Lower lobe of right lung (tissue), 2 donors: ENCODE measurements at regions not wholly inside any gene's neighbourhood (a gene's known extent, or its start where the extent isn't known, plus 50 kb on each side); places are given as distances from the start of the nearest gene placed in this dataset.

Source experiments
- ATAC-seq, 2 donors: fragments of 200-7000 bp; cut with Tn5 transposase; one replicate each; pipeline ENCODE4 v1.9.1; 2020 to 2022; ENCODE audit warnings: mild to moderate bottlenecking in 2 of 2, moderate library complexity in 2 of 2
- DNase-seq: peaks from one replicate; pipeline ENCODE4 v3.0.0-alpha.2; 2020
- H3K27ac ChIP-seq: fragments of 200-600 bp; one replicate; pipeline ENCODE4 v1.8.0; 2022
- H3K27me3 ChIP-seq: fragments of 200-600 bp; one replicate; pipeline ENCODE4 v1.8.0; 2022; ENCODE audit warnings: low read depth
- H3K36me3 ChIP-seq: fragments of 200-600 bp; one replicate; pipeline ENCODE4 v1.8.0; 2022; ENCODE audit warnings: mild to moderate bottlenecking
- H3K4me1 ChIP-seq: fragments of 200-600 bp; one replicate; pipeline ENCODE4 v1.8.0; 2022
- H3K4me3 ChIP-seq: fragments of 200-600 bp; one replicate; pipeline ENCODE4 v1.8.0; 2022; ENCODE audit warnings: mild to moderate bottlenecking
- H3K9me3 ChIP-seq: fragments of 200-600 bp; one replicate; pipeline ENCODE4 v1.8.0; 2022
- intact Hi-C: fragments of 100-400 bp; cut with DNase I; formaldehyde crosslinking; loops from one replicate; pipeline ENCODE4 v1.11.0; 2022
- TF ChIP-seq, protein P1 (sequence below): fragments of 200-600 bp; IDR thresholded peaks from one replicate; pipeline ENCODE4 v1.8.0; 2022; ENCODE audit warnings: antibody characterized with exemption, mild to moderate bottlenecking
- donor health status: DM: no; HTN: yes; CAD: no; lungs with severe emphysema.

- TF ChIP-seq, protein P1, sequence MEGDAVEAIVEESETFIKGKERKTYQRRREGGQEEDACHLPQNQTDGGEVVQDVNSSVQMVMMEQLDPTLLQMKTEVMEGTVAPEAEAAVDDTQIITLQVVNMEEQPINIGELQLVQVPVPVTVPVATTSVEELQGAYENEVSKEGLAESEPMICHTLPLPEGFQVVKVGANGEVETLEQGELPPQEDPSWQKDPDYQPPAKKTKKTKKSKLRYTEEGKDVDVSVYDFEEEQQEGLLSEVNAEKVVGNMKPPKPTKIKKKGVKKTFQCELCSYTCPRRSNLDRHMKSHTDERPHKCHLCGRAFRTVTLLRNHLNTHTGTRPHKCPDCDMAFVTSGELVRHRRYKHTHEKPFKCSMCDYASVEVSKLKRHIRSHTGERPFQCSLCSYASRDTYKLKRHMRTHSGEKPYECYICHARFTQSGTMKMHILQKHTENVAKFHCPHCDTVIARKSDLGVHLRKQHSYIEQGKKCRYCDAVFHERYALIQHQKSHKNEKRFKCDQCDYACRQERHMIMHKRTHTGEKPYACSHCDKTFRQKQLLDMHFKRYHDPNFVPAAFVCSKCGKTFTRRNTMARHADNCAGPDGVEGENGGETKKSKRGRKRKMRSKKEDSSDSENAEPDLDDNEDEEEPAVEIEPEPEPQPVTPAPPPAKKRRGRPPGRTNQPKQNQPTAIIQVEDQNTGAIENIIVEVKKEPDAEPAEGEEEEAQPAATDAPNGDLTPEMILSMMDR, result no peak
- no peaks in the 10 kb centered on the region for H3K36me3 ChIP-seq
- H3K4me1 ChIP-seq, result no peaks in the 10 kb centered on the region
- DNase-seq (no peak), ATAC-seq (no peak)
- no peaks in the 10 kb centered on the region for H3K27me3 ChIP-seq
- no peak overlapping the region for H3K4me3 ChIP-seq
- intact Hi-C loops, result no loop called here
- H3K9me3 ChIP-seq, result no peaks in the 10 kb centered on the region
- H3K27ac ChIP-seq, result no peak overlapping the region
Observed at GRCh38 chr4:177974461-177974860, 532.2 kb upstream of the AGA start.

DNA sequence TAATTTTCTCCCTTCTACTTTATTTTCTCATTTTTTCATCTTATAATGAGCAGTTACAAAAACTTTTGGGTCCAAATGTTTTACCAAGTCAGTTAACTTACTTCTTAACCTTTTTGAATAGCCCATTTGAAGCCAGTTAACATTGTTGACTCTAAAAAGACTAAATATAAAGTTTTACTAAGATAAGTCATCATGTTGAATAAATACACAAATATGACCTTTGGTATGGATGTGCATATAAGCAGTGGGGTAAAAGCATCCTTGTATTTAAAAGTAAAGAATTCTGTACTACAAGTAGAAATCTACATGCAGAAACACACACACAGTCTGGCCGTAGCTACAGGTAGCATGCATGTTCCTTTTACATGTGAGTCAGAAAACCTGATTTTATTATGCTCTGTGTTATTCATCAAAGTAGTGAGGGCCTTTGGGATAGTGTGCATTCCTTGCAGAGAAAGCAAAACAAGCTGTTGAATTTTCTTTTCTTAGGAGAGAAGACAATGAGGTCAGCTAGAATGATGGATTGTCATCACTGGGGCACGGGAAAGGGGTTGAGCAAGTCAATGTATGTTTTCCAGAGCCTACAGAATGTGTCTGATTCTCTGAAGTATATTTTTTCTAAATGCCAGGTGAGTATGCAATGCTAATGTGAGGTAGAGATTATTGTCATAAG is 533.2 kb upstream of the AGA start:
- Histone ChIP-seq H3K27me3 (no peaks in the 10 kb centered on the region), H3K36me3 (no peaks in the 10 kb centered on the region), H3K4me1 (no peaks in the 10 kb centered on the region), H3K4me3 (no peak overlapping the region), H3K9me3 (no peaks in the 10 kb centered on the region), H3K27ac (no peak overlapping the region)
- no peak for ATAC-seq
- intact Hi-C loops, result no loop called here
- no peak for DNase-seq
- TF ChIP-seq, protein P1, result no peak

DNA sequence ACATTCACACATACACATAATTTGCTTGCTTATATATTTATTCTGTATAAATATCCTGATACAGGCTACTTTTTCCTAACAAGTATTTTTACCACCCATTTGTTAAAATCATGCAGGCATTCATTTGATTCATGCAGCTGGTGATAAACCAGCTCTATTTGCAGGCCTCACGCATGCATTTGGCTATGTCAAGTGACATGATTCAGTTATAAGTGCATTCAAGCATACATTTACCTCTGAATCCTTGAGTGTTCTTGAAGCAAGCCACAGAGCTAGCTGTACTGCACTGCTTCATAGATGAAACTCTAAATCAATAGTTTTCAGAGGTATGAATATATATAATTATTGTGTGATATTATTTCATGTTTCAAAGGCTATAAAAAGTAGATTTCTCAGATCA is 544.0 kb upstream of the AGA start:
- no peaks in the 10 kb centered on the region for H3K4me1 ChIP-seq
- TF ChIP-seq, protein P1, result no peak
- intact Hi-C loops, result no loop called here
- H3K36me3 ChIP-seq, result no peaks in the 10 kb centered on the region
- no peak for ATAC-seq
- no peak for DNase-seq
- H3K27ac ChIP-seq, result no peak overlapping the region
- no peaks in the 10 kb centered on the region for H3K9me3 ChIP-seq
- no peaks in the 10 kb centered on the region for H3K27me3 ChIP-seq
- H3K4me3 ChIP-seq, result no peak overlapping the region

DNA sequence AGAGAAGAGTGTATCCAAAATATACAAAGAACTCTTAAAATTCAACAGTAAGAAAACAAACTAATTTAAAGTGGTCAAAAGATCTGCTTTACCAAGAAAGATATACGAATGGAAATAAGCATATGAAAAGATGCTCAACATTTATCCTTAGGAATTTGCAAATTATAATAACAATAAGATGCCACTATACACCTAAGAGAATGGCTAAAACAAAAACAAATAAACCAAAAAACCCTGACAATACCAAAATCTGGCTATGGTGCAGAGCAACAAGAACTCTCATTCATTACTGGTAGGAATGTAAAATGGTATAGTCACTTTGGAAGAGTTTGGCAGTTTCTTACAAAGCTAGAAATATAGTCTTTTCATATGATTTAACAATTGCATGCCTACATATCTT is 545.7 kb upstream of the AGA start:
- no peaks in the 10 kb centered on the region for H3K27me3 ChIP-seq
- no peak for ATAC-seq
- intact Hi-C loops, result no loop called here
- no peaks in the 10 kb centered on the region for H3K9me3 ChIP-seq
- H3K4me3 ChIP-seq, result no peak overlapping the region
- no peak for DNase-seq
- no peak overlapping the region for H3K27ac ChIP-seq
- no peaks in the 10 kb centered on the region for H3K36me3 ChIP-seq
- no peaks in the 10 kb centered on the region for H3K4me1 ChIP-seq
- TF ChIP-seq, protein P1, result no peak

DNA sequence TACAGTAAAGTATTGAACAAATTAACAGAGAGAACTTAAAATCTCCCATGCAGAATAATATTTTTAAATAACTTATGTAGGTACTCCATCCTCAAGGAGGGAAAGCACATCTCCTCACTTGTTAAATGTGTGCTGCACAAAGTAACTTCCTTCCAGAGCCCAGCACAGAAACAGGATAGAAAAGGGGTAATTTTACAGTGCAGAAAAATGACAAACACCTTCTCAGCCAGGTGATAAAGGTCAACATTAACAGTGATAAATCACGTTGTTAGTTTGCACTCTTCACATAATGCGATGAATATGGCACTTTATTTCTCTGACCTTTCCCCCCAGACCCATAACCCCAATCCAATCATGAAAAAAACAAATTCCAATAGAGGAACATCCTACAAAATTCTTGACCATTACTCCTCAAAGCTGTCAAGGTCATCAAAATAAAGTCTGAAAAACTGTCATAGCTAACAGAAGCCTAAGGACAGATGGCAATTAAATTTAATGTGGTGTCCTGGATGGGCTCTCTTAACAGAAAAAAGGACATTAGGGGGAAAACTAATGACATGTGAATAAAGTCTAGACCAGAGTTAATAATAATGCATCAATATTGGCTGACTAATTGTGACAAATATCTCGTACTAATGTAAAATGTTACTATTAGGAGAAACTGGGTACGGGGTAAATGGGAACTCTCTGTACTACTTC is 547.4 kb upstream of the AGA start:
- DNase-seq, result no peak
- no peaks in the 10 kb centered on the region for H3K9me3 ChIP-seq

More for the DNA sequence above, 547.4 kb upstream of the AGA start:
- intact Hi-C loops, result no loop called here
- no peaks in the 10 kb centered on the region for H3K4me1 ChIP-seq
- no peaks in the 10 kb centered on the region for H3K27me3 ChIP-seq
- no peak for ATAC-seq
- no peak overlapping the region for H3K27ac ChIP-seq
- no peak overlapping the region for H3K4me3 ChIP-seq
- TF ChIP-seq, protein P1, result no peak
- no peaks in the 10 kb centered on the region for H3K36me3 ChIP-seq
